MM.1S (cell line): ENCODE measurements at regions not wholly inside any gene's neighbourhood (a gene's known extent, or its start where the extent isn't known, plus 50 kb on each side); places are given as distances from the start of the nearest gene placed in this dataset.

Source experiments
- DNase-seq: peaks from one replicate; pipeline ENCODE4 v3.0.0-alpha.2; 2015
- H2AFZ ChIP-seq: fragments of 300-600 bp; sonication (generic); 2 replicates; pipeline ENCODE4 v1.6.0; 2016; ENCODE audit warnings: antibody characterized with exemption, low read length
- H3F3A ChIP-seq: fragments of 300-600 bp; sonication (generic); 2 replicates; pipeline ENCODE4 v1.6.1; 2016; ENCODE audit warnings: mild to moderate bottlenecking, antibody characterized with exemption, low read length, moderate library complexity, mixed read lengths; ENCODE audit not compliant: insufficient read depth
- H3K27ac ChIP-seq: fragments of 300-600 bp; sonication (generic); 2 replicates; pipeline ENCODE4 v1.5.1; 2016; ENCODE audit warnings: mild to moderate bottlenecking, low read length
- H3K27me3 ChIP-seq: fragments of 300-600 bp; sonication (generic); replicated peaks from 2 replicates; pipeline ENCODE4 v1.6.0; 2016; ENCODE audit warnings: low read length; ENCODE audit not compliant: insufficient read depth
- H3K36me3 ChIP-seq: fragments of 300-600 bp; sonication (generic); replicated peaks from 2 replicates; pipeline ENCODE4 v1.6.1; 2016; ENCODE audit warnings: mild to moderate bottlenecking, low read length, mixed read lengths; ENCODE audit not compliant: insufficient read depth
- H3K4me1 ChIP-seq: fragments of 300-600 bp; sonication (generic); 2 replicates; pipeline ENCODE4 v1.6.1; 2016; ENCODE audit warnings: low read length, mixed read lengths
- H3K4me2 ChIP-seq: fragments of 300-600 bp; sonication (generic); 2 replicates; pipeline ENCODE4 v1.6.0; 2016; ENCODE audit warnings: low read depth, low read length
- H3K4me3 ChIP-seq: fragments of 300-600 bp; sonication (generic); 2 replicates; pipeline ENCODE4 v1.5.1; 2016; ENCODE audit warnings: low read length, mixed read lengths
- H3K79me2 ChIP-seq: fragments of 300-600 bp; sonication (generic); 2 replicates; pipeline ENCODE4 v1.6.1; 2016; ENCODE audit warnings: mixed run types, low read length, mixed read lengths
- H3K9ac ChIP-seq: fragments of 300-600 bp; sonication (generic); 2 replicates; pipeline ENCODE4 v1.6.1; 2016; ENCODE audit warnings: low read length, mixed read lengths
- H3K9me2 ChIP-seq: fragments of 300-600 bp; sonication (generic); replicated peaks from 2 replicates; pipeline ENCODE4 v1.6.1; 2016; ENCODE audit warnings: mild to moderate bottlenecking, low read length, mixed read lengths; ENCODE audit not compliant: insufficient read depth
- H3K9me3 ChIP-seq: fragments of 300-600 bp; sonication (generic); replicated peaks from 2 replicates; pipeline ENCODE4 v1.6.1; 2016; ENCODE audit warnings: mild to moderate bottlenecking, low read length, mixed read lengths; ENCODE audit not compliant: insufficient read depth
- H4K20me1 ChIP-seq: fragments of 300-600 bp; sonication (generic); 2 replicates; pipeline ENCODE4 v1.6.1; 2016; ENCODE audit warnings: mild to moderate bottlenecking, low read length, moderate library complexity, mixed read lengths; ENCODE audit not compliant: insufficient read depth
- EZH2 ChIP-seq: fragments of 300-600 bp; sonication (generic); optimal IDR thresholded peaks from 2 replicates; pipeline ENCODE3; 2017; ENCODE audit warnings: low read depth, mild to moderate bottlenecking, antibody characterized with exemption, low read length, mixed read lengths
- EZH2phosphoT487 ChIP-seq: fragments of 300-600 bp; sonication (generic); IDR thresholded peaks from 2 replicates; pipeline ENCODE4 v1.6.1; 2018; ENCODE audit warnings: antibody characterized with exemption, low read length
- TF ChIP-seq, protein P1 (sequence below): fragments of 300-600 bp; sonication (generic); IDR thresholded peaks from 2 replicates; pipeline ENCODE4 v1.5.1; 2016; ENCODE audit warnings: antibody characterized with exemption, low read length, mixed read lengths

DNA sequence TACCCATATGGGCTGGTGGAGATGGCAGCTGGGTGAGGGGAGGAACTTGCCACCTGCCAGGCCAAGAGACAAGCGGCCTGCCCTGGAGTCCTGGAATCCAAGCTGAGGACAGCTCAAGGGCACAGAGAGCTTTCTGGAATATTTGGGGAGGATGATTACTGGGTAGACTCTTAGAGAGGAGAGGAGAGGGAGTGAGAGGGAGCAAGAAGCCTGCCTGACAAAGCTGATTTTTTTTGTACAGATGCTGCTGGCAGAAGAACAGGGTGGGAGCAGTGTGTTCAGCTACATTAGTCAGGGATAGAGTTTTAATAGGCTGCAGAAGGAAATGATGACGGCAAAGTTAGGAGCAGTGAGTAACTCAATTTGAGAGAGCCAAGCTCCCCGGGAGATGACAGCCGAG, 299.3 kb downstream of the NXPE2 start:
- no peaks in the 10 kb centered on the region for H3K36me3 ChIP-seq
- no peak for DNase-seq
- TF ChIP-seq EZH2phosphoT487 (no peak), EZH2 (no peak)
- TF ChIP-seq, protein P1, sequence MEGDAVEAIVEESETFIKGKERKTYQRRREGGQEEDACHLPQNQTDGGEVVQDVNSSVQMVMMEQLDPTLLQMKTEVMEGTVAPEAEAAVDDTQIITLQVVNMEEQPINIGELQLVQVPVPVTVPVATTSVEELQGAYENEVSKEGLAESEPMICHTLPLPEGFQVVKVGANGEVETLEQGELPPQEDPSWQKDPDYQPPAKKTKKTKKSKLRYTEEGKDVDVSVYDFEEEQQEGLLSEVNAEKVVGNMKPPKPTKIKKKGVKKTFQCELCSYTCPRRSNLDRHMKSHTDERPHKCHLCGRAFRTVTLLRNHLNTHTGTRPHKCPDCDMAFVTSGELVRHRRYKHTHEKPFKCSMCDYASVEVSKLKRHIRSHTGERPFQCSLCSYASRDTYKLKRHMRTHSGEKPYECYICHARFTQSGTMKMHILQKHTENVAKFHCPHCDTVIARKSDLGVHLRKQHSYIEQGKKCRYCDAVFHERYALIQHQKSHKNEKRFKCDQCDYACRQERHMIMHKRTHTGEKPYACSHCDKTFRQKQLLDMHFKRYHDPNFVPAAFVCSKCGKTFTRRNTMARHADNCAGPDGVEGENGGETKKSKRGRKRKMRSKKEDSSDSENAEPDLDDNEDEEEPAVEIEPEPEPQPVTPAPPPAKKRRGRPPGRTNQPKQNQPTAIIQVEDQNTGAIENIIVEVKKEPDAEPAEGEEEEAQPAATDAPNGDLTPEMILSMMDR = no peak
- H3K9me2 ChIP-seq = no peaks in the 10 kb centered on the region
- H3K27me3 ChIP-seq = no peaks in the 10 kb centered on the region
- H3K4me2 ChIP-seq = no peak overlapping the region
- H3K79me2 ChIP-seq = no peaks in the 10 kb centered on the region
- H3K9me3 ChIP-seq = no peaks in the 10 kb centered on the region
- H3K4me3 ChIP-seq = no peak overlapping the region
- no peak overlapping the region for H3K9ac ChIP-seq
- no peak overlapping the region for H2AFZ ChIP-seq
- no peak overlapping the region for H3K27ac ChIP-seq
- H3K4me1 ChIP-seq = no peaks in the 10 kb centered on the region
- H4K20me1 ChIP-seq = no peaks in the 10 kb centered on the region
- H3F3A ChIP-seq = no peaks in the 10 kb centered on the region

GRCh38 chr11:114982141-114982540, 303.8 kb downstream of the NXPE2 start:
- no peaks in the 10 kb centered on the region for H4K20me1 ChIP-seq
- no peaks in the 10 kb centered on the region for H3K36me3 ChIP-seq
- no peaks in the 10 kb centered on the region for H3K9me2 ChIP-seq
- H3K4me2 ChIP-seq = no peak overlapping the region
- no peaks in the 10 kb centered on the region for H3F3A ChIP-seq
- TF ChIP-seq, protein P1 = no peak
- TF ChIP-seq EZH2 (no peak), EZH2phosphoT487 (no peak)
- no peak for DNase-seq
- H3K4me1 ChIP-seq = no peaks in the 10 kb centered on the region
- H3K4me3 ChIP-seq = no peak overlapping the region
- H3K9ac ChIP-seq = no peak overlapping the region
- H3K27ac ChIP-seq = no peak overlapping the region
- H3K79me2 ChIP-seq = no peaks in the 10 kb centered on the region
- H2AFZ ChIP-seq = no peak overlapping the region
- H3K27me3 ChIP-seq = no peaks in the 10 kb centered on the region
- no peaks in the 10 kb centered on the region; the same call in 1 of the 2 replicates for H3K9me3 ChIP-seq

DNA sequence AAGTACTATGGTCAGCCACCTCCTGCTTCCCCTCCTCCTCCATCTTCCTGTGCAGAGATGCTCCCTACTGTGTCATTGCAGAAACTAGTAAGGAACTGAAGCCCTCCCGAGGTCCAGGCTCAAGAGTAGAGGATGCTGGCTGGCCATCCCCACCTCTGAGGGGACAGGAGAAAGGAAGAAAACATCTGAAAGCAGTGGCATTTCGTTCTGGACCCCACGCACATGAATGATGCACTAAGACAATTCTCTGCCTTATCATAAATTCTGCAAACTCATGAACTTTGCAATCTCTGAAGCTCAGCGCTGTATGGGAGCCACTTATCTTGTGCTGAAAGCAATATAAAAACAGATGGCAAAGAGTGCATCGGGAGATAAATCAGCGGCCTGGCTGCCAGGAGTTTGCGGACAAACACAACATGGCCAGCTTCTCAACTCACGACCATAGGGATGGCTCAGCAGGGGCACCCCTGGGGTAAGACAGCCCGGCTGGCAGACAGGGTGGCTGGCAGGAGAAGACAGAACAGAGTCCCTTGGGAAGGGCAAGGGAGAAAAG, 306.4 kb downstream of the NXPE2 start:
- TF ChIP-seq EZH2phosphoT487 = no peak
- TF ChIP-seq, protein P1 = no peak
- TF ChIP-seq EZH2 = no peak
- Histone ChIP-seq H3K9me2 (no peaks in the 10 kb centered on the region), H3K9me3 (no peaks in the 10 kb centered on the region; the same call in 1 of the 2 replicates), H3K4me3 (no peak overlapping the region), H3F3A (no peaks in the 10 kb centered on the region), H3K27me3 (no peaks in the 10 kb centered on the region), H3K27ac (no peak overlapping the region), H3K4me1 (no peaks in the 10 kb centered on the region), H3K4me2 (no peak overlapping the region), H3K36me3 (no peaks in the 10 kb centered on the region), H2AFZ (no peak overlapping the region), H3K9ac (no peak overlapping the region), H3K79me2 (no peaks in the 10 kb centered on the region), H4K20me1 (no peaks in the 10 kb centered on the region)
- DNase-seq = no peak
